GM06990 (cell line): ENCODE measurements at regions not wholly inside any gene's neighbourhood (a gene's known extent, or its start where the extent isn't known, plus 50 kb on each side); places are given as distances from the start of the nearest gene placed in this dataset.

ENCODE experiments used
- DNase-seq: peaks from one replicate; pipeline ENCODE4 v3.0.0-alpha.2; 2011; ENCODE audit not compliant: insufficient read length; ENCODE audit errors: extremely low read depth
- H3K27me3 ChIP-seq: replicated peaks from 2 replicates; pipeline ENCODE4 v1.6.0; 2011; ENCODE audit warnings: low read length; ENCODE audit not compliant: control insufficient read depth, insufficient read depth
- H3K36me3 ChIP-seq: 2 replicates; pipeline ENCODE4 v1.5.1; 2011; ENCODE audit warnings: low read length; ENCODE audit not compliant: control insufficient read depth, insufficient read depth
- H3K4me3 ChIP-seq: replicated peaks from 2 replicates; pipeline ENCODE4 v1.5.1; 2011; ENCODE audit warnings: low read depth, mild to moderate bottlenecking, control low read depth, low read length
- TF ChIP-seq, protein P1 (sequence below): IDR thresholded peaks from 2 replicates; pipeline ENCODE4 v1.5.1; 2011; ENCODE audit warnings: low read length, control low read depth, mild to moderate bottlenecking, inconsistent platforms; ENCODE audit not compliant: insufficient read depth, poor library complexity, severe bottlenecking

- TF ChIP-seq, protein P1, sequence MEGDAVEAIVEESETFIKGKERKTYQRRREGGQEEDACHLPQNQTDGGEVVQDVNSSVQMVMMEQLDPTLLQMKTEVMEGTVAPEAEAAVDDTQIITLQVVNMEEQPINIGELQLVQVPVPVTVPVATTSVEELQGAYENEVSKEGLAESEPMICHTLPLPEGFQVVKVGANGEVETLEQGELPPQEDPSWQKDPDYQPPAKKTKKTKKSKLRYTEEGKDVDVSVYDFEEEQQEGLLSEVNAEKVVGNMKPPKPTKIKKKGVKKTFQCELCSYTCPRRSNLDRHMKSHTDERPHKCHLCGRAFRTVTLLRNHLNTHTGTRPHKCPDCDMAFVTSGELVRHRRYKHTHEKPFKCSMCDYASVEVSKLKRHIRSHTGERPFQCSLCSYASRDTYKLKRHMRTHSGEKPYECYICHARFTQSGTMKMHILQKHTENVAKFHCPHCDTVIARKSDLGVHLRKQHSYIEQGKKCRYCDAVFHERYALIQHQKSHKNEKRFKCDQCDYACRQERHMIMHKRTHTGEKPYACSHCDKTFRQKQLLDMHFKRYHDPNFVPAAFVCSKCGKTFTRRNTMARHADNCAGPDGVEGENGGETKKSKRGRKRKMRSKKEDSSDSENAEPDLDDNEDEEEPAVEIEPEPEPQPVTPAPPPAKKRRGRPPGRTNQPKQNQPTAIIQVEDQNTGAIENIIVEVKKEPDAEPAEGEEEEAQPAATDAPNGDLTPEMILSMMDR: no peak
- no peak overlapping the region for H3K4me3 ChIP-seq
- H3K27me3 ChIP-seq: no peaks in the 10 kb centered on the region
- H3K36me3 ChIP-seq: no peaks in the 10 kb centered on the region
- DNase-seq: no peak
Measured at GRCh38 chr12:93290391-93290790, 87.3 kb upstream of the NUDT4 start.

DNA sequence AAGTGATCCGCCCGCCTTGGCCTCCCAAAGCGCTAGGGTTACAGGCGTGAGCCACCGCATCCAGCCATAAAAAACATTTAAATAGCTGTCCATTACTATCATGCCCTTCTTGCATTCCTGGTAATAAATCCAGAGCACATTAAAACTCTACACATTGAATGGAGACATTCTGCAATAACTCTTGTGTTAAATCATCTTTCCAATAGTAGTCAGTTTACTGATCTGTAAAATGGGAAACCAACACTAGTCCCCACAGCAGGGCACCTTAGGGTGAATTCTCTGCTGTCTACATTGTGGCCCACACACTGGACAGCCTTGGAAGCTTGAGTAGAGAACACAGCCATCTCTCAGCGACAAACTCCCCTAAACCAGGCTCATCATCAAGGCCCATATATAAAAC, 85.5 kb upstream of the NUDT4 start:
- TF ChIP-seq, protein P1: no peak
- no peaks in the 10 kb centered on the region for H3K27me3 ChIP-seq
- no peak for DNase-seq
- no peak overlapping the region for H3K4me3 ChIP-seq
- H3K36me3 ChIP-seq: no peaks in the 10 kb centered on the region

DNA sequence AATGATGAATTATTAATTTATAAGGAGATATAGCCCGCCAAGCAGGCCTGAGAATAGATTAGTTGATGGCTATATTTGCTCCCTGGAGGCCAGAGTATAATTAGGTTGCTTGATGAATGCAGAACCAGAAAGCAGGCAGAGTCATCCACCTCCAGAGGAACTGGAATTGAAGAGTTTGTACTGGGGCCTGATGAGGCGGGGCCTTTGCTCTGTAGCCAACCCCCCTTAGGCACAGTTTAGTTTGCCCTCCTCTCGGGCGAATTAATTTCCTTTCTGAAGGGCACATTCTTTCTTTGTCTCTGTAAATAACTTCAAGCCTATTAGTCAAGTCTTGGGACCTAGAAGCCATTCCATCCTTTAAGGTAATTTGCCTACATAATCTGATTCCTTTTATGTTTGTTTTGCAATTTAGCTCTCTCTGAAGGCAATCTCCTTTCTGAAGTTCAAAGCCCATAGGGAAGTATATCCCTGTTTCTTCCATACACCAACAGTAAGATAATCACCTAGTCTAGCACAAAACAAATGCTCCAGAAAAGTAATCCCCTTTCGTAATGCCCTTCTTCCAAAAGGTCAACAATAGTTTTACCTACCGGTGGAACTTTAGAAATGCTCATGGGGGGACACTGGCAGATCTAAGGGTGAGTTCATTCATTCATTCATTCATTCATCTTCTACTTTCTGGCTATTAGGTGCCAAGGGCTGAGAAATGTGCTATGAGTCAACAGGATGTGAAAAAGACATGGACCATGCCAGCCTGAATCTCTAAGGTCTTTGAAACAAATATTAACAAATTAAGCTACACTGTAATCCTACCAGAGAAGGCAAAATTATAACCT, 84.8 kb upstream of the NUDT4 start:
- DNase-seq: no peak
- Histone ChIP-seq H3K4me3 (no peak overlapping the region), H3K36me3 (no peaks in the 10 kb centered on the region), H3K27me3 (no peaks in the 10 kb centered on the region)
- TF ChIP-seq, protein P1: no peak

DNA sequence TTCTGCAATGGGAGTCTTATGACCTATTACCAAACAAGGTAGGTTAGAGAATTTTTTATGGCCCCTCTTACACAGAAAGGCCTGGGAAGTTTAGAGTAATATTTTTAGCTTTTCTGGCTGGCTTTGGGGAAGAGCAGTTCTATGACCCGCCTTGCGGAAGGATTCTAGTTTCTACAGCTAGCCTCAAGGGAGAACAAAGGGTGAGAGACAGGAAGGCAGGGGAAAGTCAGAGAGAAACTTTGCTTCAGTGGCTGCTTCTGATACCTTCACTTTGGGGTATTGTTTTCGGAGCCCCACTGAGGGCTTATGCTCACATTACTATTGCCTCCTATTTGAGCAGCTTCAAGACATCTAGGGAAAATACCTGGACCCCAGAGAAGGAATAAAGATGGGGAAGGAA, 80.7 kb upstream of the NUDT4 start:
- peak; percentile 37 for DNase-seq
- Histone ChIP-seq H3K4me3 (no peak overlapping the region), H3K27me3 (no peaks in the 10 kb centered on the region), H3K36me3 (no peaks in the 10 kb centered on the region)
- TF ChIP-seq, protein P1: no peak

DNA sequence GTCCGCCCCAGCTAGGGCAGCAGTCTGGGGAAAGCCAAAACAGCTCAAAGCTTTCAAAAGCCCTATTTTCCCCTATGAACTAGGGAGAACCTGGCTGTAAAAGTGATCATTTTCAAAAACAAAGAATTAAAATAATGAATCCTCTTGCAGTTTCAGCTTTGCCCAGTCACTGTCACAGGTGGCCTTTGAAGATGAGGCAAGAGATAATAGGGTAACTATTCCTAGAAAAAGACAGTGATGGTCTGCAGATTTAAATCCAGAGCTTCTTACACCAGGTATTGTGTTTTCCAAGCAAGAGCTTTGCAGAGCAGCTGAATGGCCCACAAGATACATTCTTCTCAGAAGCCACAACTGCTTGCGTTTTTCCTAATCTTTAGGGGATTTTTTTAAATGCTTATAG, 80.2 kb upstream of the NUDT4 start:
- no peak overlapping the region for H3K4me3 ChIP-seq
- TF ChIP-seq, protein P1: no peak
- H3K36me3 ChIP-seq: no peaks in the 10 kb centered on the region
- no peak for DNase-seq
- no peaks in the 10 kb centered on the region for H3K27me3 ChIP-seq
